ENCODE measurements at regions not wholly inside any gene's neighbourhood (a gene's known extent, or its start where the extent isn't known, plus 50 kb on each side); places are given as distances from the start of the nearest gene placed in this dataset.

GRCh38 chr4:170623899-170624298 is 534.1 kb upstream of the AADAT start:
- TF ChIP-seq CHD2 (IDR thresholded peaks at IDR 0.05; ENCODE audit: low read length, partially characterized antibody) (no peak), MAZ (IDR thresholded peaks at IDR 0.05; ENCODE audit: borderline replicate concordance, low read depth, low read length) (no peak), CTCF (IDR thresholded peaks at IDR 0.05) (no peak), HOXA7 (CRISPR knock-in tag; IDR thresholded peaks at IDR 0.05) (no peak), CEBPB (IDR thresholded peaks at IDR 0.05) (no peak), RCOR1 (IDR thresholded peaks at IDR 0.05; ENCODE audit: low read depth, low read length) (no peak), POLR2A (IDR thresholded peaks at IDR 0.05; ENCODE audit: low read length) (no peak), FOSL2 (IDR thresholded peaks at IDR 0.05) (no peak), FOSL2 (CRISPR knock-in tag; IDR thresholded peaks at IDR 0.05) (no peak), PBX3 (IDR thresholded peaks at IDR 0.05) (no peak), SMC3 (IDR thresholded peaks at IDR 0.05) (no peak), ELK1 (IDR thresholded peaks at IDR 0.05; ENCODE audit: low read depth, low read length) (no peak), BHLHE40 (IDR thresholded peaks at IDR 0.05; ENCODE audit: low read depth, low read length) (no peak), POLR2AphosphoS2 (conservative IDR thresholded peaks at IDR 0.05; ENCODE audit: low read length) (no peak), HMGXB4 (CRISPR knock-in tag; IDR thresholded peaks at IDR 0.05; ENCODE audit: borderline replicate concordance) (no peak)

Measured in A549 (cell line).